HepG2 (cell line): ENCODE measurements at regions not wholly inside any gene's neighbourhood (a gene's known extent, or its start where the extent isn't known, plus 50 kb on each side); places are given as distances from the start of the nearest gene placed in this dataset.

Experiments
- ATAC-seq: fragments of 200-7000 bp; cut with Tn5 transposase; 3 replicates; pipeline ENCODE4 v1.9.1; 2020; ENCODE audit warnings: mild to moderate bottlenecking, moderate library complexity
- BruUV-seq: library from RNA; stranded (reverse); fragments of 400-500 nt; replicated peaks from 2 replicates; lab custom pipeline; 2021; lab: Mats Ljungman, UMichigan
- CTCF ChIA-PET: fragments of 300-600 bp; formaldehyde crosslinking; extraction: SDS; loops from one replicate; lab custom pipeline; 2021; ENCODE audit warnings: low total read pairs, inconsistent platforms, low intra/inter-chr PET ratio; lab: Yijun Ruan, JAX
- POLR2A ChIA-PET: fragments of 350-600 bp; sonication (Branson Sonifier 250); formaldehyde crosslinking; loops from one replicate; lab custom pipeline; 2020; ENCODE audit warnings: antibody characterized with exemption, inconsistent platforms; lab: Yijun Ruan, JAX
- DNase-seq: peaks from one replicate; pipeline ENCODE4 v3.0.0-alpha.2; 2015; ENCODE audit warnings: low spot score
- FAIRE-seq: peaks from 3 replicates; lab custom pipeline; 2011; peaks lifted over from hg19 to GRCh38; lab: Jason Lieb, UNC
- H2AFZ ChIP-seq: one replicate; pipeline ENCODE4 v1.6.1; 2011; ENCODE audit warnings: low read length, inconsistent platforms
- H3K27ac ChIP-seq: fragments of 300-600 bp; 3 replicates; pipeline ENCODE4 v1.8.0; 2011; ENCODE audit warnings: mixed run types, mild to moderate bottlenecking, mixed read lengths, low read length, inconsistent platforms; ENCODE audit not compliant: insufficient read depth; ENCODE audit errors: extremely low read length
- H3K27me3 ChIP-seq, 2 experiments: fragments of 200-600 bp in 1 of 2; 2 replicates in 1 of 2; 3 replicates in 1 of 2; pipeline versions ENCODE4 v1.6.0 to v1.8.0; 2011; ENCODE audit warnings: low read length in 2 of 2, mild to moderate bottlenecking in 2 of 2, moderate library complexity in 2 of 2, inconsistent platforms in 1 of 2; ENCODE audit not compliant: insufficient read depth in 2 of 2, control insufficient read depth in 1 of 2
- H3K36me3 ChIP-seq, 2 experiments: fragments of 200-600 bp in 1 of 2; replicated peaks in 1 of 2; 2 replicates in 1 of 2; 3 replicates in 1 of 2; pipeline versions ENCODE4 v1.5.1 to v1.8.0; 2011; ENCODE audit warnings: low read length in 2 of 2, inconsistent platforms in 1 of 2; ENCODE audit not compliant: insufficient read depth in 2 of 2, control insufficient read depth in 1 of 2
- H3K4me1 ChIP-seq: 2 replicates; pipeline ENCODE4 v1.5.1; 2012; ENCODE audit warnings: low read length, inconsistent platforms; ENCODE audit not compliant: insufficient read depth
- H3K4me2 ChIP-seq: 2 replicates; pipeline ENCODE4 v1.6.0; 2011; ENCODE audit warnings: low read depth, low read length, inconsistent platforms
- H3K4me3 ChIP-seq, 3 experiments: fragments of 200-600 bp in 1 of 3; sonication (generic), shearing (Covaris generic) in 1 of 3; replicated peaks in 1 of 3; 2 replicates each; pipeline ENCODE4 v1.5.1; 2011 to 2016; ENCODE audit warnings: low read length in 3 of 3, inconsistent platforms in 2 of 3, low read depth in 2 of 3, mild to moderate bottlenecking in 2 of 3, control low read depth in 1 of 3, mixed read lengths in 1 of 3; ENCODE audit not compliant: insufficient read depth in 1 of 3
- H3K79me2 ChIP-seq: one replicate; pipeline ENCODE4 v1.6.1; 2011; ENCODE audit warnings: low read length, inconsistent platforms; ENCODE audit not compliant: insufficient read depth
- H3K9ac ChIP-seq: 2 replicates; pipeline ENCODE4 v1.6.0; 2011; ENCODE audit warnings: mild to moderate bottlenecking, low read depth, low read length, inconsistent platforms; ENCODE audit not compliant: insufficient read depth
- H3K9me3 ChIP-seq: 2 replicates; pipeline ENCODE4 v1.5.1; 2012; ENCODE audit warnings: mild to moderate bottlenecking, low read length
- H4K20me1 ChIP-seq: 2 replicates; pipeline ENCODE4 v1.6.0; 2011; ENCODE audit warnings: inconsistent platforms, mild to moderate bottlenecking, low read length, moderate library complexity; ENCODE audit not compliant: insufficient read depth
- CBFB ChIP-seq: sonication (generic); formaldehyde crosslinking; IDR thresholded peaks from 2 replicates; pipeline ENCODE4 v1.4.0; 2020; ENCODE audit warnings: missing genetic modification reagents
- FIP1L1 ChIP-seq: fragments of 200-400 bp; formaldehyde crosslinking; IDR thresholded peaks from 2 replicates; pipeline ENCODE4 v1.6.1; 2018; ENCODE audit warnings: low read depth, mild to moderate bottlenecking, low read length, moderate library complexity, borderline replicate concordance; ENCODE audit not compliant: insufficient read depth
- GATAD2A ChIP-seq: IDR thresholded peaks from 2 replicates; pipeline ENCODE4 v1.6.1; 2016
- HOXD1 ChIP-seq: sonication (generic); formaldehyde crosslinking; IDR thresholded peaks from 2 replicates; pipeline ENCODE4 v1.5.0; 2020; ENCODE audit warnings: missing genetic modification reagents
- PHF8 ChIP-seq: sonication (generic); formaldehyde crosslinking; IDR thresholded peaks from 2 replicates; pipeline ENCODE4 v1.5.0; 2020; ENCODE audit warnings: missing genetic modification reagents
- RBFOX2 ChIP-seq: fragments of 200-400 bp; formaldehyde crosslinking; IDR thresholded peaks from 2 replicates; pipeline ENCODE4 v1.6.1; 2017; ENCODE audit warnings: low read depth, mild to moderate bottlenecking, low read length
- SKI ChIP-seq: fragments of 450-650 bp; IDR thresholded peaks from one replicate; pipeline ENCODE4 v1.6.1; 2018; ENCODE audit warnings: mild to moderate bottlenecking; ENCODE audit not compliant: partially characterized antibody
- YEATS4 ChIP-seq: sonication (generic); formaldehyde crosslinking; IDR thresholded peaks from 2 replicates; pipeline ENCODE4 v1.4.0; 2020; ENCODE audit warnings: missing genetic modification reagents, borderline replicate concordance
- ZNF660 ChIP-seq: sonication (generic); formaldehyde crosslinking; IDR thresholded peaks from 2 replicates; pipeline ENCODE4 v1.5.1; 2020; ENCODE audit warnings: mild to moderate bottlenecking, low read depth, missing genetic modification reagents, borderline replicate concordance
- ZNF7 ChIP-seq: IDR thresholded peaks from 2 replicates; pipeline ENCODE4 v1.6.1; 2016; ENCODE audit warnings: missing biosample characterization, missing genetic modification reagents
- WGBS: methylation state at CpG from one replicate; pipeline ENCODE4 v1.1.6; 2017; ENCODE audit warnings: low lambda C conversion rate; 5-methylcytosine and 5-hydroxymethylcytosine counted together
- in situ Hi-C: cut with HindIII; loops from 2 replicates; pipeline ENCODE4 v1.10.0; 2017; ENCODE audit warnings: low pct_unique_long_range_greater_than_20kb; ENCODE audit not compliant: extremely low pct_ligation_motif_present
- intact Hi-C: fragments of 100-400 bp; cut with micrococcal nuclease; formaldehyde crosslinking; loops from one replicate; pipeline ENCODE4 v1.10.0; 2022; ENCODE audit not compliant: unreplicated experiment
- TF ChIP-seq, protein P1 (sequence below): sonication (generic); formaldehyde crosslinking; IDR thresholded peaks from 2 replicates; pipeline ENCODE4 v1.4.0; 2020; ENCODE audit warnings: missing genetic modification reagents; ENCODE audit errors: not compliant biosample characterization
- TF ChIP-seq, protein P2 (sequence below): sonication (generic); formaldehyde crosslinking; IDR thresholded peaks from 2 replicates; pipeline ENCODE4 v1.9.0; 2021; ENCODE audit warnings: missing genetic modification reagents, mild to moderate bottlenecking, borderline replicate concordance

DNA sequence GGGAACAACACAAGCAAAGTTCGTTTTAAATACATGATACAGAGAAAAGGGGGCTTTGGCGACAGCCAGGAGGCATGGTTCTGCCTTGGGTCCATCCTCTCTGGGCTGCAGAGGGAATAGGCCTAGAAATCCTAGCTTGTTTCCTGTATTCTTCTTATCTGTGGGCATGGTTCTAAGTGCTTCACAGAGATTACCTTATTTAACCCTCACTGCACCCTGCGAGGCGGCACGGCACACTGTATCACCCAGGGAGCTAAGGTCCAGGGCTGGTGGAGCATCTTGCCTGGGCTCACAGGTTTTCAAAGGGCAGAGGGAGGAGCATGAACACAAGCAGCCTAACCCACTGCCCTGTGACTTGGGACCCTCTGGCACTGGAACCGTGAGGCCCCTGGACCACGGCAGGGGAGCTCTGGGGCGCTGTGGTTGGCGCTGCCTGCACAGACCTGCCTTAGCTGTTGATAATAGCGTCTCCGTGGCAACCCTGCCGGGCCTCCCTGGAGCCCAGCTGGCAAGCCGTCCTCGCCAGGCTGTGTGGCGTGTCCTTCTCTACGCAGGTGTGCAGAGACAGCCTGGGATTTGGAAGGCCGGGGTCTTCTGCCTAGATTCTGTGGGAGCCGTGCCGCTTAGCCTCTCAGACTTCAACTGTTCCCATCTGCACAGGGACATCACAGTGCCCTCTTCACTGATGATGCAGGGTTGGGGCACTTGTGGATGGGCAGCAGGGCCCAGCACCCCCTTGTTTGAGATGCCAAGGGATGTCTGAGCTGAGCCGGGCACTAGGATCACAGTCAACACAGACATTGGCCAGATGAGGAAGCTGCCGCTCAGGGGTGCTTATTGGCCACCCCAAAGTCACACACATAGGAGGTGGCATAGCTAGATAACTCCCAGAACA lies 154.6 kb upstream of the TLE3 start:
- ChIA-PET POLR2A (no interaction called here), CTCF (no interaction called here)
- Histone ChIP-seq H3K4me3 (no peak overlapping the region), H3K4me1 (no peaks in the 10 kb centered on the region), H2AFZ (no peak overlapping the region), H3K9ac (no peak overlapping the region), H3K79me2 (no peaks in the 10 kb centered on the region), H3K36me3 (no peaks in the 10 kb centered on the region), H4K20me1 (peaks cover 5% of the 10 kb centered on the region; the same call in 1 of the 2 replicates), H3K27ac (no peak overlapping the region), H3K4me2 (no peak overlapping the region), H3K27me3 (peaks cover 3 to 18% of the 10 kb centered on the region in 2 experiments; a peak in 4 of 5 replicates), H3K9me3 (no peaks in the 10 kb centered on the region)
- ATAC-seq (no peak), DNase-seq (no peak), FAIRE-seq (no peak)
- 30% methylated on average over 4 of the region's 21 CpGs for WGBS
- in situ Hi-C loops: no loop called here
- no TSS peak for BruUV-seq
- intact Hi-C loops: no loop called here
- TF ChIP-seq HOXD1 (no peak), ZNF7 (CRISPR knock-in tag) (no peak), YEATS4 (CRISPR knock-in tag) (no peak), GATAD2A (no peak), ZNF660 (CRISPR knock-in tag) (no peak), RBFOX2 (no peak), FIP1L1 (no peak), PHF8 (CRISPR knock-in tag) (no peak), CBFB (no peak), SKI (no peak)
- TF ChIP-seq, protein P1, sequence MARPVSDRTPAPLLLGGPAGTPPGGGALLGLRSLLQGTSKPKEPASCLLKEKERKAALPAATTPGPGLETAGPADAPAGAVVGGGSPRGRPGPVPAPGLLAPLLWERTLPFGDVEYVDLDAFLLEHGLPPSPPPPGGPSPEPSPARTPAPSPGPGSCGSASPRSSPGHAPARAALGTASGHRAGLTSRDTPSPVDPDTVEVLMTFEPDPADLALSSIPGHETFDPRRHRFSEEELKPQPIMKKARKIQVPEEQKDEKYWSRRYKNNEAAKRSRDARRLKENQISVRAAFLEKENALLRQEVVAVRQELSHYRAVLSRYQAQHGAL (CRISPR knock-in tag): no peak
- TF ChIP-seq, protein P2, sequence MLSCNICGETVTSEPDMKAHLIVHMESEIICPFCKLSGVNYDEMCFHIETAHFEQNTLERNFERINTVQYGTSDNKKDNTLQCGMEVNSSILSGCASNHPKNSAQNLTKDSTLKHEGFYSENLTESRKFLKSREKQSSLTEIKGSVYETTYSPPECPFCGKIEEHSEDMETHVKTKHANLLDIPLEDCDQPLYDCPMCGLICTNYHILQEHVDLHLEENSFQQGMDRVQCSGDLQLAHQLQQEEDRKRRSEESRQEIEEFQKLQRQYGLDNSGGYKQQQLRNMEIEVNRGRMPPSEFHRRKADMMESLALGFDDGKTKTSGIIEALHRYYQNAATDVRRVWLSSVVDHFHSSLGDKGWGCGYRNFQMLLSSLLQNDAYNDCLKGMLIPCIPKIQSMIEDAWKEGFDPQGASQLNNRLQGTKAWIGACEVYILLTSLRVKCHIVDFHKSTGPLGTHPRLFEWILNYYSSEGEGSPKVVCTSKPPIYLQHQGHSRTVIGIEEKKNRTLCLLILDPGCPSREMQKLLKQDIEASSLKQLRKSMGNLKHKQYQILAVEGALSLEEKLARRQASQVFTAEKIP: no peak
